Skeletal muscle cell (primary cell): ENCODE measurements at regions not wholly inside any gene's neighbourhood (a gene's known extent, or its start where the extent isn't known, plus 50 kb on each side); places are given as distances from the start of the nearest gene placed in this dataset.
"Not testable (repeated sequence)": the region's sequence is repeated elsewhere in the genome, so short reads cannot be mapped to it uniquely, and the experiment has no call there.

Source experiments
- DNase-seq: peaks from one replicate; pipeline ENCODE4 v3.0.0-alpha.2; 2010; ENCODE audit warnings: low read depth
- H3K4me3 ChIP-seq: 2 replicates; pipeline ENCODE4 v1.5.1; 2011; ENCODE audit warnings: low read depth, mild to moderate bottlenecking, control low read depth, low read length, moderate library complexity

DNA sequence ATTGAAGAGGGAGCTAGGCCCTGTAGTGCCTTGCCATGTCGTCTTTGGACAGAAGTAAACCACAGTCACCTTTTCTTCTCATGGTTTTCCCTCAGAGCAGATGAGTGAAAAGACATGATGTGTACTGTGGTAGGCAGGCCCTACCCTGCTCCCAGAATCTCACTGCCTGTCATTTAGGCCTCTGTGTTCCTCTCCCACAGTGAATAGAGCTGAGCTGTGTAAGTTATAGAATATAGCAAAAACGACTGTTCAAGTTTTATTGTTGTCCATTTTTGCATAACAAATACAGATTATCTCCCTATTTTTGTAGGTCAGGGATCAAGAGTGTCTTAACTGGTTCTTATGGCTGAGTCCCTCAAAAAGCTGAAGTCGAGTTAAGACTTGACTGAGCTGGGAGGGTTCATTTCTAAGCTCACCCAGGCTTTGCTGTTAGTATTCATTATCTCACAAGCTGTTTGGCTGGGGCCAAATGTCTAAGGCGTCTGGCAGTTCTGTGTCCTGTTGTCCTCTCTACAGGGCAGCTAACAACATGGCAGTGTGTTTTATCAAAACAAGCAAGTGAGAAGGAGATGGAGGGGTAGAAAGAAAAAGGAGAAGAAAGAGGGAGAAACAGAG lies 780.9 kb upstream of the POM121L12 start:
- H3K4me3 ChIP-seq = no peak overlapping the region
- DNase-seq = no peak

DNA sequence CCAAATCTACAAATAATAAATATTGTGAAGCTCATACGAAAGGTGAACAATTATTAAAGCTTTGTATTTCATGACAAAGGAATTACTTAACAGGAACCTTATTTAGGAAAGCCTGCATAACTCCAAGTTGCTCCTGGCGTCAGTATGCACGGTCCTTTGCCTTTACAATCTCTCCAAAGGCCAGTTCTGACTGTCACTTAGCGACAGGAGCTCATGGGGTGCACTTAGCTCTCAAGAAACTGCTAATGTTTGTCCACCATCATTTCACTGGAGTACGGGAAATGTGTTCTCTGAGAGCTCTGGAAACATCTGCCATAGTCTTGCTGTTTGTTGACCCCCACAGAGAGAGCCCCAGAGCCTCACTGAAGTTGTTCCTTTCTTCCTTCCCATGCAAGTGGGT lies 781.5 kb upstream of the POM121L12 start:
- no peak overlapping the region for H3K4me3 ChIP-seq
- DNase-seq = no peak

DNA sequence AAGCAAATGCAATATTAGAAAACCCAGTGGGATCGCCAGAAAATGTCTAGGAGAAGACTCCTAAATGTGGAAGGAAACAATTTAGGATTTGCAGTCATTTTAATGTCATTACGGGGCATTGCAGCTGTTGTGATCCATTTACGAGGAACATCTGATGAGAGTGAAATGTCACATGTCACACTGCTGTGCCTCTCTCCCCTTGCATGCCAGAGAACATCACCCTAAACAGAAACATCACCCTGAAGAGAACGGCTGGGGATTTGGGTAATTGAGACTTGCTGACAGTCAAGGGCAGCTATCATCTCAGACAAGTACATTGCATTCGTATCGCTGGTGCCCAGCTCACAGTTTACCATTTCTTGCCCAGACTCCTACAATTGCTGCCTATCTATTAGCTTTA lies 785.7 kb upstream of the POM121L12 start:
- H3K4me3 ChIP-seq = no peak overlapping the region
- DNase-seq = no peak

DNA sequence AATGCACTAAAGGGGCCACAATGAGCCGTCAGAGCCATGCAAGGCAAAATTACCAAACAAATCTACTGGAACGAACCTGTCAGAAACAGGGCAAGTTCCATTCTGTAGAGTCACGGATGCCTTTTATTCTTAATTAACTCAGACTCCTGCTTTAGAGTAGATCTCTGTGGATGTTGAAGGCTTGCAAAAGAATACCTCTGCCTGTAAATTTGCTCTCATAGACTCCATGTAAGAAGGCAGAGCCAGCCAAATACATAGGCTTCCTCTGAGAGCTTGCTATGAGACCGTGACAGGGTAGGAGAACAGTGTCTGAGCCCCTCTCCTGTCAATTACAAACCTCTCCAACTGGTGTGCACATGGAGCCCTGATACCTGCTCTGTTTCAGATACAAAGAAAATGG lies 787.9 kb upstream of the POM121L12 start:
- no peak overlapping the region for H3K4me3 ChIP-seq
- no peak for DNase-seq

DNA sequence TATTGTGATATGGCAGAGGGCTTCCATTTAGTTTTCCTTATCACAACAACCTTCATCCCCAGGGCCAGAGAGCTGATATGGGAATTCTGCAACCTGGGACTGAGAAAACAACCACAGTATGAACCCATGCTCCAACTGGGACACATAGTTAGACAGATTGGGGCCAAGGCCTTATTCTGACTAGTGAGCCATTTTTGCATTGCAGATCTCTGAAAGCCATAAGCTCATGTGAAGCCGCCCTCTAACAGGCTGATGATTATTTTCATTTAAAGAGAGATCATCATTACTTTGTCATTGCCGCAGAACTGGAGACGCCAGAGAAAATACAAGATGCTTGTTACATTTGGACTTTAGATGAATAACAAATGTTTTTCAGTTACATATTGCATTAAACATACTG lies 791.7 kb upstream of the POM121L12 start:
- no peak overlapping the region for H3K4me3 ChIP-seq
- no peak for DNase-seq

DNA sequence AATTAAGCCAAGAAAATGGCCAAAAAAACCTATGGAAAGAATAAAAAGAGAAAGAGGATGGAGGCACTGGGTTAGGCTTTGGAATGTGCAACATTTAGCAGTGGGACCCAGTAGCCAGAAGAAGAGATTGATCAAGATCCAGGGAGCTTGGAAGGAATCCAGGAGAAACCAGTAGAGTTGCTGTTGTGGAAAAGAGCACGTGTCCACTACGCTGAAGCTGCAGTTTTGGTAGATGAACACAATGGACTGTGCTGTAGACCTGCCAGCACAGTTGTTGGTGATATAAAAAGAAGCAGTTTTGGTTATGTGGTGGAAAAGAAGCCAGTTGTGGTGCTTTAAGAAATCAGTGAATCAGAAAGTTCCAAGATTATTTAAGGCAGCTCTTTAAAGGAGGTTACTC lies 802.2 kb upstream of the POM121L12 start:
- H3K4me3 ChIP-seq = no peak overlapping the region
- DNase-seq = no peak

DNA sequence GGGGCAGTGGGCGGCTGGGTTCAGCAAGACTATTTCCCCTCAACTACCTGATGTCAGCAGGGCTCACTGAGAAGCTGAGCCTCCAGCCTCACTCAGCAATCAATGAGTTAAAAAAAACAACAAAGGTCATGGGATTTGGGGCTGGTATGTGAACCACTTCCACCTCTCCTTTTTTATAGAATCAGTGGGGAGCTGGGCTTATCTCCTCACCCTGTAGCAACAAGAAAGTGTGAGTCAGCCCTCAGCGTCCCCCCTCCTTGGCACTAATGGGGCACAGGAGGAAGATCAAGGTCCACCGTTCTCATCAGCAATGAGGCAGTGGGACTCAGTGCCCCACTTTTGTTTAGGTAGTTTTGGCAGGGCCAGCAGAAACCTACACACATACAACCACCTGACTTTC lies 823.5 kb upstream of the POM121L12 start:
- no peak overlapping the region for H3K4me3 ChIP-seq
- DNase-seq = no peak

DNA sequence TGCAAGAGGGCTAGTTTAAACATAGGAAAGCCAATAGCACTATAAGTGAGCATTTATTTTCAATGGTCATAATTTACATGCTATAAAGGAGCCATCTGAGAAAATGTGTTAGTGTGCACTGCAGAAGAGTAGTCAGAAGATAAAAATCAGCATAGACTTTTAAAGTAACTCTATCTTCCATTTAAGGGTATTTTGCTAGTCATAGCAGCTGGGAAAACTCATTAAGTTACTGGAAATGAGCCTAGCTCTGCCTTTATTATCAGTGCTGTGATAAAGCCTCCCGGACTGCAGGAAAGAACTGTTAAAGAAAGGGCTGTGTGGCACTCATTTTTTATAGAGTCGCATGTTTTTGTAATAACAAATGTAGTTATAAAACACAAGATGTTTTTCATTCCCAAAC lies 825.8 kb upstream of the POM121L12 start:
- H3K4me3 ChIP-seq = no peak overlapping the region
- no peak for DNase-seq

DNA sequence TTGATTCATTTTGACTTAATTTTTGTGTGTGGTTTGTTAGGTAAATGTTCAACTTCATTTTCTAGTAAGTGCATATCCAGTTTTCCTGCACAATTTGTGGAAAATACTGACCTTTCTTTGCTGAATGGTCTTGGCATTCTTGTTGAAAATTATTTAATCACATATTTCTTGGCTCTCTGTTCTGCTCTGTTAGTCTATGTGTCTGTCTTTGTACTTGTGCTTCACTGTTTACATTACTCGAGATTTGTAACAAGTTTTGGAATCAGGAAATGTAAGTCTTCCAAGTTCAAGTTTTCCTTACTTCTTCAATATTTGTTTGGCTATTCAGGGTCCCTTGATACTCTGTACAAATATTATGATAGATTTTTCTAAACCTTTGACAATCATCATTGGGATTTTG lies 838.2 kb upstream of the POM121L12 start:
- DNase-seq = no peak
- H3K4me3 ChIP-seq = no peak overlapping the region

DNA sequence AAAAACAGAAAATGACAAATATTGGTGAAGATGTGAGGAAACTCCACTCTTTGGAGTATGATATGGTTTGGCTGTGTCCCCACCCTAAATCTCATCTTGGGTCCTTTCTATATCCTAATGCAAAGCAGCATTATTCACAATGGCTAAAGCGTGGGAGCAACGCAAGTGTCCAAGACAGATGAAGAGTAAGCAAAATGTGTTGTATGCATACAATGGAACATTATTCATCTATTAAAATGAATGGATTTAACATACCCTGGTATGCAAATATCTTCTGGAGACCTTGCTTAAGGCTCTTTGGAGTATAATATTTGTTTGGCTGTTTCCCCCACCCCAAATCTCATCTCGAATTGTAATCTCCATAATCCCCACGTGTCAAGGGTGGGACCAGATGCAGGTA lies 839.8 kb upstream of the POM121L12 start:
- no peak overlapping the region for H3K4me3 ChIP-seq

DNA sequence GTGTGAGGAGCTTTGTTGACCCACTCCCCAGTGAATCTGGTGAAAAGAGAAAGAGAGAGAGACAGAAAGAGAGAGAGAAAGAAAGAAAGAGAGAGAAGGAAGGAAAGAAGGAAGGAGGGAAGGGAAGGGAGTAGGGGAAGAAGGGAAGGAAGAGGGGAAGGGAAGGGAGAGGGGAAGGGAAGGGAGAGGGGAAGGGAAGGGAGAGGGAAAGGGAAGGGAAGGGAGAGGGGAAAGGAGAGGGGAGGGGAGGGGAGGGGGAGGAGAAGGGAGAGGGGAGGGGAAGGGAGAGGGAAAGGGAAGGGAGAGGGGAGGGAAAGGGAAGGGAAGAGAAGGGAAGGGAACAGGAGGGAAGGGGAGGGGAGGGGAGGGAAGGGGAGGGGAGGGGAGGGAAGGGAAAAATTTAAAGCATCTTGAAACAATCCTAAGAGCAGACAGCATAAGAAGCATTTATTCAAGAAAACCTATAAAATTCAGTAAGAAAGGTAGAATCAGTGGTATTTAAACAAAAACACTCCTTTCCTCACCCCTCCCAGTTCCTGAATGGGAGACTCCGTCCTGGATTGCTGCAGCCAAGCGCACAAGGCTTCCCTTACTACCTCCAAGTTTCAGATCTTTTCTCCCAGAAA lies 846.2 kb upstream of the POM121L12 start:
- no peak for DNase-seq
- H3K4me3 ChIP-seq = no peak overlapping the region

More for the DNA sequence above, 839.8 kb upstream of the POM121L12 start:
- no peak for DNase-seq

DNA sequence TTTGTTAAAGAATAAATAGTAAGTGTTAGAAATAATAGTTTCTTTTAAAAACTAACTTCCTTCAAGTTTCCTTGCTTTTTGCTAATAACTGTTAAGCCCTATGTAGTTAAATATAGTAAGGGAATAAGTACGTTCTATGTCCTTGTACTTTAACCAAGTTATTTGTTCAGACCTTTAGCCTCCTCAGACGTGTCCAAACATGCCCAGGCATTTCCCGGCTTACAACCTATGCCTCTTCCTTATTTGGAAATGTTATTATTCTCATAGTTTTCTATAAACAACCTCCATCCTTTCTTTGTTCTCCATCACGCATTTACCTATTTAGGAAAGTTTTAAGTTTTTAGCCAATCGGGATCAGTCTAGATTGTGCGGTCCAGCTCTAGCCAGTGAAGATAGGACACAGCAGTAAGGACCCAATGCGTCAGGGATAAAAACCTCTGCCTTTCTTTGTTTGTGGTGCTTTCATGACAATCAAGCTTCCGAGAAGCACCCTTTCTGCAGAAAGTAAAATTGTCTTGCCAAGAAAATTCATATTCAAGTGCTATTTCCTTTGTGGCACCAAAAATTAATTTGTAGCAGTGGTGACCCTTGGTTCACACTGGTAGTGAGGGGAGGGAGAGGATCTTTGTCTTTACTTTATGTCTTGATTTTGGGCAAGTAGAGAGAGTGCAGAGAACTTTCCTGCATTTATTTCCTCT lies 851.3 kb upstream of the POM121L12 start:
- no peak for DNase-seq
- no peak overlapping the region for H3K4me3 ChIP-seq

DNA sequence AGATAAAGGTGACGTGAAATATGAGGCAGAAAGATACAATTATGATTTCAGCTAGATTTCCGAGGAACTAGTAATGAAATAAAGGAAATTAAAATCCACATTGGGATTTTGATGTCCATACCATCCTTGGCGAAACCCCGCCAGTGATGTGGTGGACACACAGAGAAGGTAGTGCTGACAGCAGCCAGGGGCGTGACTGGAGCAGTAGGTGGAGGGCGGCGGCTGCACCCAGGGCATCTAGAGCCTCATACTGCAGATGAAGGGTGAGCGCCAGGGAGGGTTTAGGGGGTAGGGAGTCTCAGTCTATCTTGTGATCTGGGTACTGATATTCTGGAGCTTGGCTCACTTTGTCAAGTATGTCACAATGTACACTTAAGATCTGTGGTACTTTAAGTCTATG lies 855.5 kb upstream of the POM121L12 start:
- no peak for DNase-seq

DNA sequence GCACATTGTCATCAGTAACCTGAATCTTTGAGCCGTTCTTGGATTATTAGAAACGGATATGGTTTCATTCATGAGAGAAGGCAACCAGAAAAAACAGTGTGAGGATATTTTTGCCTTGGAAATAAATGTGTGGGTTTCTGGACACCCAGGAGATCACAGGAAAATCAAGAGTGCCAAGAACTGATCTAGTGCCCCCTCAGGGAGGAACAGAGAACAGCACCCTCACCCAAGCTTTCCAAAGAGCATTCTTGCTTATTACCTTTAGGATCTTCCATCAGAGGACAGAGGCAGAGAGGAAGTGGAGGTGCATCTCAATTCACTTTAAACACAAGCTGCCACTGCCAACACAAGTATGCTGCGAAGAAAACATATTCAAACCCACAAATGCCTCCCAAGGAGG lies 851.5 kb upstream of the COBL start:
- no peak overlapping the region for H3K4me3 ChIP-seq
- no peak for DNase-seq

More for the DNA sequence above, 855.5 kb upstream of the POM121L12 start:
- no peak overlapping the region for H3K4me3 ChIP-seq

DNA sequence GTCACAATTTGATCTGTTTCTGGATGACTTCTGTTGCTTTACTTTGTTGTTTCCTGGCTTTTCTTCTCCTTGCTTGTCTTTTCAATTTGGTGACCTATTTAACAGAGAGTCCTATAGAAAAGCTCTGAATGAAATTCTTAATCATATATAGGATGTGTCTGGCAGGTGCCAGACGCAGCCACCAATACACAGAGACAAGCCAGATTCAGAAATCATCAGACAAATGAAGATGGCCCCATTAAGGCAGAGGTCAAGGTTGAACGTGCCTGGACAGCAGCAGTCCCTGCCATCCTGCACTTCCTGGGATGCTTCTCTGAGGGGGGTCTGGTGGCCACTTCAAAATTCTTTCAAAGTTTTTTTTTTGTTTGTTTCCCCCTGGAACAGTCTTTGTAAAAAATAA lies 846.7 kb upstream of the COBL start:
- H3K4me3 ChIP-seq = no peak overlapping the region
- no peak for DNase-seq

DNA sequence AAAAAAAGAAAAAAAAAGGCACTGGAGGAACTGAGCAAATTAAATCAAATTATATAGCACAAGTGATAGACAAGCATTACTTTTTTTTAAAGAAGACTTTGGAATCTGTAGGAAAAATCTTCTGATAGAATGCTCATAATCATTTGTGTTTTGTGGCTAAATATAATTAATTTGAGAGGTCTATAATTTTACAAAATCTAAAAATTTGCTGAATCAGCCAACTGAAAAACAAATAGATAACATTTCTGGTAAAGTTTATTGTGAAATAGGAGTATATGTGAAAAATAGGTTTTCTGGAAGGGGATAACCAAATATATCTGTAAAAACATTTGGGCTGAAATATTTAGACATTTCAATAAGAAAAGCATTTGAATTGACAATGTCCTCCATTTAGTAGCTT lies 844.9 kb upstream of the COBL start:
- H3K4me3 ChIP-seq = no peak overlapping the region
- DNase-seq = no peak

DNA sequence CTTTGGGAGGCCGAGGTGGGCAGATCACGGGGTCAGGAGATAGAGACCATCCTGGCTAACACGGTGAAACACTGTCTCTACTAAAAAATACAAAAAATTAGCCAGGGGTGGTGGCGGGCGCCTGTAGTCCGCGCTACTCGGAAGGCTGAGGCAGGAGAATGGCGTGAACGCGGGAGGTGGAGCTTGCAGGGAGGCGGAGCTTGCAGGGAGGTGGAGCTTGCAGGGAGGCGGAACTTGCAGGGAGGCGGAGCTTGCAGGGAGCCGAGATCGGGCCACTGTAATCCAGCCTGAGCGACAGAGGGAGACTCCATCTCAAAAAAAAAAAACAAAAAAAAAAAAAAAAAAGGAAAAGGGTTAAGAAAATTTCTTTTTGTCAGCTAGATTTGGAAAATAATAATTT lies 842.8 kb upstream of the COBL start:
- not testable (repeated sequence) for H3K4me3 ChIP-seq, DNase-seq

DNA sequence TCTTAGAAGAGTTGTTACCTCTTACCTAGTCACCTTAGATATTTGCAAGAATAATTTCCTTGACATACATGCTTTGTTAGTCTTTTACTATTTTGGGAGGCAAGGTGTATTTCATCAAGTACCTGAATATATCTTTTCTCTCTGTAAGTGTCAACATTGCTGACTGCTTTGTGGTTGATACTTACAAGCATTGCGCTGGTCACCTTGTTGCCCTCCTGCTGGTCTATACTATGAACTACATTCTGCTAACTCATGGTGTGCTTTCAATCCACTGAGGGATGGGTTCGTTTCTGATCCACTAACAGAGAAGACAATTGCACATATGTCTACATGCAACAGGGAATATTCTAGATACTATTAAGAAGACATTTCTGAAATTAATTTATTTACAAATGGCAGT lies 837.8 kb upstream of the COBL start:
- no peak overlapping the region for H3K4me3 ChIP-seq
- no peak for DNase-seq

DNA sequence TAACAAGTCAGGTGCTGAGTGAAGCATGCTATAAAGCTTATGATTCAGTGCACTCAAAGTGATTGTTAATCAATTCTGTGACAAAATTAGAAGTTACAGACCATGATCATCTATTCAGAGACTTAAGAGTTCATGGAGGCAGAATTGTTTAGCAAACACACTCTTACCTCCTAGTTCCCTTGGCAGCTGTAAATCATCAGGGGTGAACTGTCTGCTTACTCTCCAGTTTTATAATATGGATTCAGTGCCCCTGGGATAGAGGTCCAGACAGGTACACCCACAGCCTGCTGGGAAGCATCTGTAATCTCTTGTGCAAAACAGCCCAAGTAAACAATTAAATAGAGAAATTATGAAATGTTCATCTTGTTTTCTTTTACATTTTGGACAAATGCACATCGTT lies 835.0 kb upstream of the COBL start:
- H3K4me3 ChIP-seq = no peak overlapping the region
- no peak for DNase-seq

DNA sequence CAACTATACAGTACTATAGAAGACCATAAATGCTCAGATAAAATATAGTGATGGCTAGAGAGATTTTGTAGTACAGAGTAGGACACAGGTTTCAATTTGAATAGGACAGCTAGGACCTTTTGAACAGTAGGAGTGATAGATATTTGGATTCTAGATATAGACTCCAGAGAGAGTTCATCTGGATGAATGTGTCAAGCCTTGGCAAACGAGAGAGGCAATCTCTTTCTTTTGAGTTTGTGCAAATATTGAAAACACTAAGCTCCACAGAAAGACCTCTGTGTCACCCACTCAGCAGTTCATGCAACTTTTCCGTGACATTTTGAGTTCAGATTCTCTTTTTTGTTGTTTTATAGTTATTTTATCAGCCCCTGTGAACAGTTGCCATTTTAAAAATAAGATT lies 834.3 kb upstream of the COBL start:
- DNase-seq = no peak
- H3K4me3 ChIP-seq = no peak overlapping the region
